ENCODE measurements at regions not wholly inside any gene's neighbourhood (a gene's known extent, or its start where the extent isn't known, plus 50 kb on each side); places are given as distances from the start of the nearest gene placed in this dataset.

- no peak for TF ChIP-seq CTCF (IDR thresholded peaks at IDR 0.05; ENCODE audit: low read depth, low read length)
- TF ChIP-seq EZH2phosphoT487 (IDR thresholded peaks at IDR 0.05; ENCODE audit: low read depth), result no peak
Measured at GRCh38 chr13:106205871-106206270, 329.6 kb downstream of the EFNB2 start.

Measured in OCI-LY3 (cell line).